H1 (cell line): ENCODE measurements at regions not wholly inside any gene's neighbourhood (a gene's known extent, or its start where the extent isn't known, plus 50 kb on each side); places are given as distances from the start of the nearest gene placed in this dataset.

Experiments used
- CTCF ChIA-PET: fragments of 300-600 bp; sonication (Branson Sonifier 250); formaldehyde crosslinking; loops from one replicate; lab custom pipeline; 2021; ENCODE audit not compliant: partially characterized antibody; lab: Charles Lee
- POLR2A ChIA-PET: fragments of 300-600 bp; sonication (Branson Sonifier 250); formaldehyde crosslinking; loops from one replicate; lab custom pipeline; 2021; ENCODE audit warnings: inconsistent platforms; ENCODE audit not compliant: partially characterized antibody; lab: Charles Lee
- DNase-seq, 2 experiments: peaks; one replicate each; pipeline versions ENCODE4 v3.0.0 to v3.0.0-alpha.2; 2010 to 2022; ENCODE audit warnings: low spot score in 2 of 2, low read depth in 1 of 2, mixed read lengths in 1 of 2
- FAIRE-seq: peaks from 2 replicates; lab custom pipeline; 2011; peaks lifted over from hg19 to GRCh38; lab: Jason Lieb, UNC
- H2AFZ ChIP-seq: 2 replicates; pipeline ENCODE4 v1.8.1; 2012; ENCODE audit warnings: low read length, inconsistent platforms
- H2AK5ac ChIP-seq: 2 replicates; pipeline ENCODE4 v1.6.1; 2013; ENCODE audit warnings: low read depth, low read length
- H2BK120ac ChIP-seq: replicated peaks from 2 replicates; pipeline ENCODE3; 2013; ENCODE audit warnings: low read depth, low read length, inconsistent platforms
- H2BK12ac ChIP-seq: 2 replicates; pipeline ENCODE4 v1.6.1; 2013; ENCODE audit warnings: low read depth, low read length
- H2BK15ac ChIP-seq: 2 replicates; pipeline ENCODE4 v1.6.1; 2013; ENCODE audit warnings: low read length
- H2BK20ac ChIP-seq: 2 replicates; pipeline ENCODE4 v1.6.1; 2013; ENCODE audit warnings: low read length
- H2BK5ac ChIP-seq: 2 replicates; pipeline ENCODE4 v1.6.1; 2013; ENCODE audit warnings: low read depth, low read length
- H3K14ac ChIP-seq: 2 replicates; pipeline ENCODE4 v1.6.1; 2013; ENCODE audit warnings: inconsistent platforms; ENCODE audit not compliant: insufficient read length
- H3K18ac ChIP-seq: 2 replicates; pipeline ENCODE4 v1.6.1; 2013; ENCODE audit warnings: low read length; ENCODE audit errors: extremely low read depth
- H3K23ac ChIP-seq: 2 replicates; pipeline ENCODE4 v1.6.1; 2013; ENCODE audit warnings: inconsistent platforms; ENCODE audit not compliant: insufficient read length
- H3K23me2 ChIP-seq: 2 replicates; pipeline ENCODE4 v1.6.1; 2013; ENCODE audit warnings: low read depth, low read length
- H3K27ac ChIP-seq: 2 replicates; pipeline ENCODE4 v1.6.1; 2011; ENCODE audit warnings: low read depth, low read length, inconsistent platforms
- H3K27me3 ChIP-seq, 4 experiments: replicated peaks in 1 of 4; 1 replicate in 1 of 4; 2 replicates in 3 of 4; pipeline versions ENCODE4 v1.6.1 to v1.8.1; 2011 to 2013; ENCODE audit warnings: low read length in 3 of 4, mild to moderate bottlenecking in 3 of 4, inconsistent platforms in 2 of 4, mixed read lengths in 2 of 4, moderate library complexity in 1 of 4; ENCODE audit not compliant: control insufficient read depth in 3 of 4, insufficient read depth in 3 of 4; ENCODE audit errors: extremely low read depth in 1 of 4
- H3K36me3 ChIP-seq, 4 experiments: 2 replicates each; pipeline versions ENCODE4 v1.6.1 to v1.8.1; 2011 to 2013; ENCODE audit warnings: mild to moderate bottlenecking in 4 of 4, low read length in 3 of 4, moderate library complexity in 2 of 4, control low read depth in 1 of 4, inconsistent platforms in 1 of 4; ENCODE audit not compliant: insufficient read depth in 4 of 4, control insufficient read depth in 2 of 4
- H3K4ac ChIP-seq: replicated peaks from 2 replicates; pipeline ENCODE3; 2013; ENCODE audit warnings: low read length, low read depth, mixed read lengths, inconsistent platforms; ENCODE audit not compliant: insufficient read length
- H3K4me1 ChIP-seq, 4 experiments: replicated peaks in 1 of 4; 1 replicate in 1 of 4; 2 replicates in 3 of 4; pipeline versions ENCODE4 v1.6.1 to v1.8.1; 2011 to 2013; ENCODE audit warnings: low read length in 3 of 4, inconsistent platforms in 2 of 4, mixed read lengths in 1 of 4; ENCODE audit not compliant: insufficient read depth in 4 of 4, control insufficient read depth in 3 of 4
- H3K4me2 ChIP-seq, 2 experiments: 2 replicates each; pipeline versions ENCODE4 v1.6.1 to v1.8.1; 2011 to 2013; ENCODE audit warnings: low read depth in 2 of 2, low read length in 2 of 2, control low read depth in 1 of 2, inconsistent platforms in 1 of 2, mild to moderate bottlenecking in 1 of 2; ENCODE audit not compliant: insufficient read depth in 1 of 2
- H3K4me3 ChIP-seq, 4 experiments: fragments of 200-600, 300-600 bp in 1 of 4; sonication (generic), shearing (Covaris generic), sonication (Bioruptor Twin) in 1 of 4; 2 replicates each; pipeline versions ENCODE4 v1.5.1 to v1.8.1; 2011 to 2016; ENCODE audit warnings: low read length in 4 of 4, low read depth in 3 of 4, control low read depth in 2 of 4, inconsistent platforms in 2 of 4, mild to moderate bottlenecking in 2 of 4, mixed read lengths in 1 of 4, moderate library complexity in 1 of 4; ENCODE audit not compliant: insufficient read depth in 2 of 4; ENCODE audit errors: extremely low read depth in 1 of 4
- H3K56ac ChIP-seq: replicated peaks from 2 replicates; pipeline ENCODE3; 2013; ENCODE audit warnings: low read depth, mild to moderate bottlenecking, mixed read lengths, low read length, inconsistent platforms; ENCODE audit not compliant: insufficient read length
- H3K79me1 ChIP-seq: 2 replicates; pipeline ENCODE4 v1.6.1; 2013; ENCODE audit warnings: low read depth, low read length, control low read depth
- H3K79me2 ChIP-seq, 2 experiments: 2 replicates each; pipeline versions ENCODE4 v1.6.1 to v1.8.1; 2012 to 2013; ENCODE audit warnings: low read length in 2 of 2, mild to moderate bottlenecking in 2 of 2, inconsistent platforms in 1 of 2; ENCODE audit not compliant: insufficient read depth in 2 of 2, control insufficient read depth in 1 of 2
- H3K9ac ChIP-seq, 4 experiments: replicated peaks in 1 of 4; 1 replicate in 1 of 4; 2 replicates in 3 of 4; pipeline versions ENCODE4 v1.6.1 to v1.8.1; 2011 to 2013; ENCODE audit warnings: low read depth in 3 of 4, low read length in 3 of 4, control low read depth in 2 of 4, mild to moderate bottlenecking in 2 of 4, moderate library complexity in 2 of 4, inconsistent platforms in 1 of 4; ENCODE audit errors: extremely low read depth in 1 of 4
- H3K9me3 ChIP-seq, 2 experiments: 2 replicates each; pipeline versions ENCODE4 v1.6.1 to v1.8.1; 2012 to 2013; ENCODE audit warnings: mild to moderate bottlenecking in 2 of 2, moderate library complexity in 2 of 2, control low read depth in 1 of 2, inconsistent platforms in 1 of 2, low read depth in 1 of 2, low read length in 1 of 2, mixed read lengths in 1 of 2; ENCODE audit not compliant: insufficient read depth in 2 of 2
- H4K20me1 ChIP-seq, 2 experiments: replicated peaks in 1 of 2; 2 replicates each; pipeline versions ENCODE3 to v1.8.1; 2011 to 2013; ENCODE audit warnings: inconsistent platforms in 2 of 2, low read length in 2 of 2, mild to moderate bottlenecking in 1 of 2; ENCODE audit not compliant: insufficient read depth in 2 of 2, control insufficient read depth in 1 of 2
- H4K5ac ChIP-seq: 2 replicates; pipeline ENCODE4 v1.6.1; 2013; ENCODE audit warnings: low read length, low read depth, mixed read lengths, inconsistent platforms; ENCODE audit not compliant: insufficient read length
- H4K8ac ChIP-seq: 2 replicates; pipeline ENCODE4 v1.8.0; 2013; ENCODE audit warnings: mild to moderate bottlenecking, moderate library complexity, low read length, inconsistent platforms; ENCODE audit not compliant: insufficient read depth; ENCODE audit errors: extremely low read depth
- H4K91ac ChIP-seq: replicated peaks from 2 replicates; pipeline ENCODE3; 2013; ENCODE audit warnings: low read length, mixed read lengths, inconsistent platforms; ENCODE audit not compliant: insufficient read length
- BRCA1 ChIP-seq: IDR thresholded peaks from 2 replicates; pipeline ENCODE4 v1.6.1; 2012; ENCODE audit warnings: low read depth, low read length, improper control_type of control experiment
- CREB1 ChIP-seq: IDR thresholded peaks from 2 replicates; pipeline ENCODE4 v1.6.1; 2012; ENCODE audit warnings: inconsistent platforms
- EP300 ChIP-seq, 2 experiments: IDR thresholded peaks; 1 replicate in 1 of 2; 2 replicates in 1 of 2; pipeline ENCODE4 v1.6.1; 2011 to 2012; ENCODE audit warnings: low read depth in 2 of 2, low read length in 2 of 2, mild to moderate bottlenecking in 2 of 2, borderline replicate concordance in 1 of 2, inconsistent platforms in 1 of 2, moderate library complexity in 1 of 2
- FOSL1 ChIP-seq: IDR thresholded peaks from 2 replicates; pipeline ENCODE4 v1.6.1; 2011; ENCODE audit warnings: mild to moderate bottlenecking, low read depth, low read length, moderate library complexity; ENCODE audit not compliant: insufficient read depth
- GABPA ChIP-seq: IDR thresholded peaks from 2 replicates; pipeline ENCODE4 v1.6.1; 2011; ENCODE audit warnings: mild to moderate bottlenecking, low read length, moderate library complexity, borderline replicate concordance; ENCODE audit not compliant: insufficient read depth
- KDM5A ChIP-seq: fragments of 200-600 bp; IDR thresholded peaks from 2 replicates; pipeline ENCODE4 v1.7.1; 2012; ENCODE audit warnings: mild to moderate bottlenecking, low read length, inconsistent platforms, mixed read lengths
- SIN3A ChIP-seq, 2 experiments: IDR thresholded peaks in 1 of 2; conservative IDR thresholded peaks in 1 of 2; 2 replicates each; pipeline ENCODE4 v1.6.1; 2011 to 2012; ENCODE audit warnings: low read length in 2 of 2, improper control_type of control experiment in 1 of 2, low read depth in 1 of 2, mild to moderate bottlenecking in 1 of 2
- SP2 ChIP-seq: IDR thresholded peaks from 2 replicates; pipeline ENCODE4 v1.6.1; 2012; ENCODE audit warnings: mild to moderate bottlenecking, low read length, inconsistent platforms
- SUZ12 ChIP-seq: fragments of 200-600 bp; sonication (generic); IDR thresholded peaks from 2 replicates; pipeline ENCODE4 v1.6.1; 2012; ENCODE audit warnings: mild to moderate bottlenecking, inconsistent platforms, low read length, moderate library complexity, mixed read lengths
- TBP ChIP-seq: IDR thresholded peaks from 2 replicates; pipeline ENCODE4 v1.6.1; 2011; ENCODE audit warnings: low read depth, low read length, improper control_type of control experiment
- YY1 ChIP-seq: IDR thresholded peaks from 2 replicates; pipeline ENCODE4 v1.6.1; 2011; ENCODE audit warnings: low read depth, mild to moderate bottlenecking, low read length
- WGBS, 2 experiments: shearing (Covaris generic) in 1 of 2; methylation state at CpG; one replicate each; pipeline versions ENCODE4 v1.1.6 to v1.1.7; 2013 to 2015; ENCODE audit warnings: low lambda C conversion rate in 2 of 2, mixed read lengths in 2 of 2, inconsistent platforms in 1 of 2, low coverage in 1 of 2, missing lambda C conversion rate in 1 of 2; ENCODE audit not compliant: insufficient replicate concordance in 2 of 2, insufficient coverage in 1 of 2, insufficient read length in 1 of 2; ENCODE audit errors: extremely low coverage in 1 of 2, missing lambda C conversion rate in 1 of 2; 5-methylcytosine and 5-hydroxymethylcytosine counted together

- no peak overlapping the region for H2BK12ac ChIP-seq
- H3K18ac ChIP-seq: no peak overlapping the region
- 82% methylated on average over 1 of the region's 1 CpG; no CpG with 5 or more reads in 1 of the 2 experiments for WGBS, 2 experiments
- H3K79me2 ChIP-seq: no peaks in the 10 kb centered on the region
- H4K20me1 ChIP-seq: no peaks in the 10 kb centered on the region
- CTCF ChIA-PET: no interaction called here
- no peak overlapping the region for H3K23ac ChIP-seq
- H3K27me3 ChIP-seq: no peaks in the 10 kb centered on the region
- H3K14ac ChIP-seq: no peak overlapping the region
- H3K9me3 ChIP-seq: peaks cover 6 to 10% of the 10 kb centered on the region in 2 experiments; a peak in 2 of 4 replicates
- TF ChIP-seq FOSL1 (no peak), TBP (no peak), SIN3A (conservative IDR thresholded peaks at IDR 0.05 in 1 of 2, IDR thresholded peaks at IDR 0.05 in 1 of 2; ENCODE audit: low read depth in 1 of 2, low read length in 2 of 2) (no peak), BRCA1 (no peak), GABPA (no peak), EP300 (IDR thresholded peaks at IDR 0.05; ENCODE audit: borderline replicate concordance in 1 of 2, low read depth in 2 of 2, low read length in 2 of 2) (no peak), KDM5A (no peak), SUZ12 (no peak), SP2 (no peak), CREB1 (no peak), YY1 (no peak)
- FAIRE-seq (no peak), DNase-seq (no peak)
- H3K23me2 ChIP-seq: no peaks in the 10 kb centered on the region
- H4K91ac ChIP-seq: no peak overlapping the region
- no peak overlapping the region for H3K56ac ChIP-seq
- no peak overlapping the region for H3K4me3 ChIP-seq
- H3K4me2 ChIP-seq: no peak overlapping the region
- no peak overlapping the region for H2AFZ ChIP-seq
- no peak overlapping the region for H4K5ac ChIP-seq
- H3K79me1 ChIP-seq: no peaks in the 10 kb centered on the region
- POLR2A ChIA-PET: no interaction called here
- H2BK120ac ChIP-seq: no peak overlapping the region
- H3K36me3 ChIP-seq: no peaks in the 10 kb centered on the region; a peak in 1 of 8 replicates
- no peaks in the 10 kb centered on the region for H3K4me1 ChIP-seq
- H2AK5ac ChIP-seq: no peak overlapping the region
- no peak overlapping the region for H2BK15ac ChIP-seq
- H2BK5ac ChIP-seq: no peak overlapping the region
- no peak overlapping the region for H3K4ac ChIP-seq
- H2BK20ac ChIP-seq: no peak overlapping the region
- no peak overlapping the region for H3K9ac ChIP-seq
- no peak overlapping the region for H3K27ac ChIP-seq
- no peak overlapping the region for H4K8ac ChIP-seq
Observed at GRCh38 chr10:52514481-52514880, 200.4 kb downstream of the DKK1 start.
